AG10803 (cell line): ENCODE measurements at regions not wholly inside any gene's neighbourhood (a gene's known extent, or its start where the extent isn't known, plus 50 kb on each side); places are given as distances from the start of the nearest gene placed in this dataset.

ENCODE experiments used
- DNase-seq: peaks from one replicate; pipeline ENCODE4 v3.0.0; 2010; ENCODE audit warnings: low read depth
- H3K4me3 ChIP-seq: 2 replicates; pipeline ENCODE4 v1.5.1; 2011; ENCODE audit warnings: mild to moderate bottlenecking, low read length, control low read depth
- TF ChIP-seq, protein P1 (sequence below): conservative IDR thresholded peaks from 2 replicates; pipeline ENCODE4 v1.5.1; 2011; ENCODE audit warnings: mild to moderate bottlenecking, low read length, control low read depth, inconsistent platforms

DNA sequence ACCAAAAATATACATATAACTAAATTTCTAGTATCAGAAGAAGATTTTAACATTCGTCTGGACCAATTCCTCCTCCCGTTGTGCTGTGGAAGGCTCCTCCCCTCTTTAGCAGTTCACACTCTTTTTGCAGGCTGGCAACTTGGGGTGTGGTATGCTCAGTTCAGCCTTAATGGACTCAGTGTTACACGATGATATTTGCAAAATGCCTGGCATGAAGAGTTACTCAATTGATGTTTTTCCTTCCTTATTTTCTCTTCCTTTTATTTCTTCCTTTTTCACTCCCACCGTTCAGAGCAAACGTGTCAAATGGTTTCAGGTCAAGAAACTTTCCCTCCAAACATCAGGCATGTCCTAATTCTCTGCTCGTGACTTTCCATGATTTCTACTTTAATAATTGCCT lies 248.3 kb downstream of the PHF14 start:
- no peak for DNase-seq
- TF ChIP-seq, protein P1, sequence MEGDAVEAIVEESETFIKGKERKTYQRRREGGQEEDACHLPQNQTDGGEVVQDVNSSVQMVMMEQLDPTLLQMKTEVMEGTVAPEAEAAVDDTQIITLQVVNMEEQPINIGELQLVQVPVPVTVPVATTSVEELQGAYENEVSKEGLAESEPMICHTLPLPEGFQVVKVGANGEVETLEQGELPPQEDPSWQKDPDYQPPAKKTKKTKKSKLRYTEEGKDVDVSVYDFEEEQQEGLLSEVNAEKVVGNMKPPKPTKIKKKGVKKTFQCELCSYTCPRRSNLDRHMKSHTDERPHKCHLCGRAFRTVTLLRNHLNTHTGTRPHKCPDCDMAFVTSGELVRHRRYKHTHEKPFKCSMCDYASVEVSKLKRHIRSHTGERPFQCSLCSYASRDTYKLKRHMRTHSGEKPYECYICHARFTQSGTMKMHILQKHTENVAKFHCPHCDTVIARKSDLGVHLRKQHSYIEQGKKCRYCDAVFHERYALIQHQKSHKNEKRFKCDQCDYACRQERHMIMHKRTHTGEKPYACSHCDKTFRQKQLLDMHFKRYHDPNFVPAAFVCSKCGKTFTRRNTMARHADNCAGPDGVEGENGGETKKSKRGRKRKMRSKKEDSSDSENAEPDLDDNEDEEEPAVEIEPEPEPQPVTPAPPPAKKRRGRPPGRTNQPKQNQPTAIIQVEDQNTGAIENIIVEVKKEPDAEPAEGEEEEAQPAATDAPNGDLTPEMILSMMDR, result no peak

DNA sequence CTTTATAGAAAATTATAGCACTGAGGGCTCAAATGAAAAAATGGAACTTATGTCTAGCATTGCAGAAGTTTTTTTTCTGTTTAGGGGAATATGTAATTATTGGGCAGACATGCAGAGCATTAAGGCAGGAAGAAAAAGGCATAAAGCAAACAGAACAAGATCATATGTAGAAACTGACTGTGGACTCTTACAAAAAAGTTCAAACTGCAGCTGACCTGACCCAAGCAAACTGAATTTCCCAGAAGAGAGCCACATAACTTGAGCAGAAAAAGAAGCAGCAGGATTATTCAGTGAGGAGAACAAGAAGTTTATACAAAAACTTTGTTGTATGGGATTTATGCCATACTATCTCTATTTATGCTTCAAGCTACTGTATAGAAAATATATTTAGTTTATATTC lies 250.9 kb downstream of the PHF14 start:
- no peak overlapping the region for H3K4me3 ChIP-seq

More for the DNA sequence above, 248.3 kb downstream of the PHF14 start:
- H3K4me3 ChIP-seq, result no peak overlapping the region

DNA sequence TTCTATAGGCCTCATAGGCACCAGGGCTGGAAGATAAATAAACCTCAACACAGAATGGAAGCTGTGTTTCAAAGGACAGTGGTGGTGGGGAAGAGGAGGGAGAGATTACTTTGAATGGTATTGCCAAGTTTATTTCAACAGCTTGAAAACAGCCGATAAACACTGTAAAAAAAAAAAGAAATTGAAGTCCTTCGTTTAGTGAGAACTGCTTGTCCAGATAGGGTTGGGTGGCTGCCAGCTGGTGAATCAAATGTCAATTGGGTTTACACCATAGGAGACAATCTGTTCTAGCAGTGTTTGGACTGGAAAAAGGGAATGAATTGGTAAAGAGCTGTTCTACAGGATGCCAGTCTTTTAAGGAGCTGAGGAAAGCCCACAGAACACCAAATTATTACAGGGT lies 254.8 kb downstream of the PHF14 start:
- no peak overlapping the region for H3K4me3 ChIP-seq
- TF ChIP-seq, protein P1, result no peak
- DNase-seq, result peak; percentile 40

More for the DNA sequence above, 250.9 kb downstream of the PHF14 start:
- DNase-seq, result no peak
- TF ChIP-seq, protein P1, result no peak

DNA sequence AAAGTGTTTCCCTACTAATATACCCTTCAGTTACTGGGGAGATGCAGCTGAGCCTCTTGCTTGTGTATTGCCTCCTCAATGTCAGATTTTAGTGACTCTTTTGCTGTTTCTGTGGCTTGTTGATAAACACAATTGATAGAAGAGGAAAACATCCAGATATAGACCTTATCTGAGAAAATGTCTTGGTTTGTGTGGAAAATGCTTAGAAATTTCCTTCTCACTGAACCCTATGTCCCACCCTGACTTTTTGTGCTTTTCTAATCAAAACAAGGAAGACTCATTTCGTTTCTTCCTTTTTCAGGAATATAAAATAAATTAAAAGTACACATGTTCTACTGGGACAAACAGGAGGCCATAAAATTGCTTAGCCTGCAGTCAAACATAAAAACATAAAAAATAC lies 257.5 kb downstream of the PHF14 start:
- no peak overlapping the region for H3K4me3 ChIP-seq
- TF ChIP-seq, protein P1, result no peak
- DNase-seq, result no peak

DNA sequence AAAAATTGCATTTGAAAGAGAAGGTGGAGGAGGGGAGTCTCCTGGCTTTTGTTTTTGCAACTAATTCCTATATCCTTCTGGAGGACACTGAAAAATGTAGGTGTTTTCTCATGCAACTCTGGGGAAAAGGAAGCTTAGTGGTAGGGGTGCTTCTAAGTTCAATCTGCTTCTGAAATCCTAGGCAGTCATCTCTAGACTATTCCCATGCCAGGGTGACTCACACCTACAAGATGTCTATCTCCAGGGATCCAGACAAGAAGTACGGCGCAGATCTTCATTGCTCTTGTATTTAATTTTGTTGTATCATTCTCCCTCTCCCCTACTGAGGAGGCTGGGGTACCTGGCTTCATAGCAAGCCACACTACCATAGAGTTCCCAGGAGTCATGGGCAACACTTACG lies 258.8 kb downstream of the PHF14 start:
- no peak overlapping the region for H3K4me3 ChIP-seq
- DNase-seq, result peak; percentile 20
- TF ChIP-seq, protein P1, result no peak

DNA sequence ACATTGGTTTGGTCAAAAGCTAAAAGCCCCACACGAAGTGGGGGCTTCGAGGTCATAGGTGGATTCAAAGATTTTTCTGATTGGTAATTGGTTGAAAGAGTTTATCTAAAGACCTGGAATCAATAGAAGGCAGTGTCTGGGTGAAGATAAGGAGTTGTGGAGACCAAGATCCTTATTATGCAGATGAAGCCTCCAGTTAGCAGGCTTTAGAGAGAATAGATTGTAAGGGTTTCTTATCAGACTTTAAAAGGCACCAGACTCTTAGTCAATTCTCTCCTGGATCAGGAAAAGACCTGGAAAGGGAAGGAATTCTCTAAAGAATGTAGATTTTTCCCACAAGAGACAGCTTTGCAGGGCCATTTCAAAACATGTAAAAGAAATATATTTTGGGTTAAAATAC lies 260.2 kb downstream of the PHF14 start:
- no peak overlapping the region for H3K4me3 ChIP-seq
- DNase-seq, result no peak
- TF ChIP-seq, protein P1, result no peak

DNA sequence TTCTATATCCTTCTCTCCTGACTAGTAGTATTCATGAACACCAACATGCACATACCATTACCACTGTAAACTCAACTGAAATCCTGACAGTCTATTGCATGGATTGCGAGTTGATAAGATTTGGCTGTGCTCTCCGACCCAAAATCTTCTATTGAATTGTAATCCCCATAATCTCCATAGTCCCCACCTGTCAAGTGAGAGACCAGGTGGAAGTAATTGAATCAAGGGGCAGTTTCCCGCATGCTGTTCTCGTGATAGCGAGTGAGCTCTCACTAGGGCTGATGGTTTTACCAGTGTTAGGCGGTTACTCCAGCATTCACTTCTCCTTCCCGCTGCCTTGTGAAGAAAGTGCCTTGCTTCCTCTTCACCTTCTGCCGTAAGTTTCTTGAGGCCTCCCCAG lies 261.8 kb downstream of the PHF14 start:
- no peak for DNase-seq
- no peak overlapping the region for H3K4me3 ChIP-seq
- TF ChIP-seq, protein P1, result no peak
